Endothelial cell of umbilical vein (primary cell): ENCODE measurements at regions not wholly inside any gene's neighbourhood (a gene's known extent, or its start where the extent isn't known, plus 50 kb on each side); places are given as distances from the start of the nearest gene placed in this dataset.
"Not testable (repeated sequence)": the region's sequence is repeated elsewhere in the genome, so short reads cannot be mapped to it uniquely, and the experiment has no call there.

ENCODE experiments used
- BruUV-seq: library from RNA; stranded (reverse); fragments of 400-500 nt; replicated peaks from 2 replicates; lab custom pipeline; 2021; lab: Mats Ljungman, UMichigan
- CTCF ChIA-PET: fragments of 300-600, 350-600 bp; sonication (Branson Sonifier 250); formaldehyde crosslinking; loops from one replicate; lab custom pipeline; 2021; ENCODE audit warnings: antibody characterized with exemption, inconsistent platforms; lab: Charles Lee
- POLR2A ChIA-PET: fragments of 300-600, 350-600 bp; sonication (Branson Sonifier 250); formaldehyde crosslinking; loops from one replicate; lab custom pipeline; 2021; ENCODE audit warnings: antibody characterized with exemption, inconsistent platforms; lab: Charles Lee
- DNase-seq: peaks from one replicate; pipeline ENCODE4 v3.0.0-alpha.2; 2011; ENCODE audit warnings: low read depth, low spot score
- FAIRE-seq: peaks from 2 replicates; lab custom pipeline; 2011; peaks lifted over from hg19 to GRCh38; lab: Jason Lieb, UNC
- H2AFZ ChIP-seq: 2 replicates; pipeline ENCODE4 v1.6.0; 2012; ENCODE audit warnings: low read depth, low read length, control low read depth, inconsistent platforms
- H3K27ac ChIP-seq: 2 replicates; pipeline ENCODE4 v1.5.1; 2011; ENCODE audit warnings: low read depth, mild to moderate bottlenecking, control low read depth, low read length, moderate library complexity; ENCODE audit not compliant: insufficient read depth
- H3K27me3 ChIP-seq, 2 experiments: 2 replicates each; pipeline versions ENCODE4 v1.6.0 to v1.6.1; 2011; ENCODE audit warnings: low read length in 2 of 2, mixed read lengths in 1 of 2; ENCODE audit not compliant: control insufficient read depth in 2 of 2, insufficient read depth in 2 of 2
- H3K36me3 ChIP-seq, 2 experiments: 2 replicates in 1 of 2; 3 replicates in 1 of 2; pipeline ENCODE4 v1.5.1; 2011; ENCODE audit warnings: low read length in 2 of 2, mild to moderate bottlenecking in 1 of 2, moderate library complexity in 1 of 2; ENCODE audit not compliant: control insufficient read depth in 2 of 2, insufficient read depth in 2 of 2; ENCODE audit errors: extremely low read depth in 1 of 2
- H3K4me1 ChIP-seq: 3 replicates; pipeline ENCODE4 v1.5.1; 2011; ENCODE audit warnings: mild to moderate bottlenecking, low read length; ENCODE audit not compliant: control insufficient read depth, insufficient read depth; ENCODE audit errors: extremely low read depth
- H3K4me2 ChIP-seq: 2 replicates; pipeline ENCODE4 v1.6.1; 2011; ENCODE audit warnings: low read length, control low read depth, mixed read lengths; ENCODE audit not compliant: insufficient read depth
- H3K4me3 ChIP-seq, 3 experiments: fragments of 200-600 bp in 1 of 3; sonication (generic), shearing (Covaris generic) in 1 of 3; replicated peaks in 1 of 3; 2 replicates each; pipeline ENCODE4 v1.5.1; 2011 to 2016; ENCODE audit warnings: control low read depth in 3 of 3, low read length in 3 of 3, mild to moderate bottlenecking in 2 of 3, inconsistent platforms in 1 of 3, low read depth in 1 of 3, moderate library complexity in 1 of 3; ENCODE audit not compliant: insufficient read depth in 1 of 3
- H3K79me2 ChIP-seq: 2 replicates; pipeline ENCODE4 v1.6.0; 2012; ENCODE audit warnings: low read length, inconsistent platforms; ENCODE audit not compliant: control insufficient read depth, insufficient read depth
- H3K9ac ChIP-seq: replicated peaks from 2 replicates; pipeline ENCODE3; 2011; ENCODE audit warnings: low read length, control low read depth; ENCODE audit not compliant: insufficient read depth; ENCODE audit errors: extremely low read depth
- H3K9me1 ChIP-seq: replicated peaks from 3 replicates; pipeline ENCODE4 v1.6.0; 2011; ENCODE audit warnings: mild to moderate bottlenecking, low read length; ENCODE audit not compliant: control insufficient read depth, insufficient read depth; ENCODE audit errors: extremely low read depth
- H3K9me3 ChIP-seq: replicated peaks from 2 replicates; pipeline ENCODE4 v1.5.1; 2012; ENCODE audit warnings: low read length, inconsistent platforms; ENCODE audit not compliant: control insufficient read depth, insufficient read depth
- H4K20me1 ChIP-seq: replicated peaks from 2 replicates; pipeline ENCODE3; 2011; ENCODE audit warnings: mild to moderate bottlenecking, low read length; ENCODE audit not compliant: control insufficient read depth, insufficient read depth; ENCODE audit errors: extremely low read depth
- dilution Hi-C: fragments of 300-500 bp; cut with MboI; formaldehyde crosslinking; loops from one replicate; pipeline ENCODE4 v1.15.0; 2019; ENCODE audit warnings: low sequenced_read_pairs; ENCODE audit not compliant: extremely low pct_ligation_motif_present
- intact Hi-C: fragments of 100-400 bp; cut with micrococcal nuclease; formaldehyde crosslinking; loops from one replicate; pipeline ENCODE4 v1.10.0; 2022

DNA sequence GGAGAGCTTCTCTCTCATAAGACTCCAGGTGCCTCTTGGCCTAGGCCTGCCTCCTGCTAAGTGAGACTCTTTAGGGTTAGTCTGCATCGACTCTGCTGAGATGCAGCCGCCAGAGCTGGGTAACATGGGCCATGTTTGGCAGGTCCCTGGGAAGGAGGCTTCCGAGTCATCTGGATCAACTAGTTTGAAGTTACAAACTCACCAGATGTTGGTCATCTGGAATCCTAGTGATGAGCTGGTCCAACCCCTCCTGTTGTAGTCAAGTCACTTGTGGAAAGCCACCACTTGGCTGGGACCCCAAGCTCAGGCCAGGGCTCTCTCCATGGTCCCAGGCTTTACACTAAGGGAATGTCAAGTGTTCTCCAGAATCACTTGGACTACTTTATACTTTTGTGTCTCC, 143.4 kb downstream of the ADRA2C start:
- H3K27me3 ChIP-seq, dilution Hi-C loops, BruUV-seq, CTCF ChIA-PET, intact Hi-C loops, H4K20me1 ChIP-seq, H3K36me3 ChIP-seq, H2AFZ ChIP-seq, H3K9me1 ChIP-seq, H3K4me1 ChIP-seq, H3K4me3 ChIP-seq, DNase-seq, FAIRE-seq, H3K27ac ChIP-seq, H3K4me2 ChIP-seq, H3K79me2 ChIP-seq, H3K9me3 ChIP-seq, POLR2A ChIA-PET, H3K9ac ChIP-seq: not testable (repeated sequence)

DNA sequence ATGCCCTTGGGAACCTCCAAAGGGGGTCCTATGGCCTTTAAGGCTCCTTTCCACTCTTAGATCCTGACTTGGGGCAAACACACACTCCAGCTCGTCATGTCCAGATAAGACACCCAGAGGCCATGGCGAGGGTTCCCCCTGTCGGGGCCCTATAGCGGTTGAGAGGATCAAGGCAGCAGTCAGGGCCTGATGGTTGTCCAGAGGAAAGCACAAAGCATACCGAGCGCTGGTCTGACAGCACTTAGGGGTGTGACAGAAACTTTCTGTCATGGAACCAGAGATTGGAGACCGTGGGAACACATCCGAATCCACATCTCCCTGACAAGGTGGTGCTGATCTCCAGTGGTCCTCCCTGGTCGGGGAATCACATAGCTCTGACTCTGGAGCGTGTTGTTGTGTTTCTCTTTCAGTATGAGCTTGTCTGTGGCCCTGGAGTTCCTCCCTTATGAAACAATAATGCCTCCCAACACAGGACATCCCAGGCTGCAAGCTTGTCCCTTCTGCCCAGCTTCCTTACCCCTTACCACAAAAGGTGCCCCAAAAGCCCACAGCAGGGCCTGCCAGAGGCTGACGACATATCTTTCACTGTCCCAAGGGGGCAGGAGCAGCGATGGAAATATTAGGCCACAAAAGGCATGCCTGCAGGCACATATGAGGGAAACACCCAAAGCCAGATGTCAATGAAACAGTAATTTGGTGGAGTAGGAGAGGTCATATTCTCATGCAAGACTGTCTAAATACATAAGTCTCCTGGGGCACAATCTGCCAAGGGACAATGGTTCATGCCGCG, 144.2 kb downstream of the ADRA2C start:
- intact Hi-C loops, dilution Hi-C loops, H3K27ac ChIP-seq: not testable (repeated sequence)

More for the DNA sequence above, 144.2 kb downstream of the ADRA2C start:
- DNase-seq, H3K79me2 ChIP-seq, H3K4me2 ChIP-seq, H4K20me1 ChIP-seq, H3K27me3 ChIP-seq, H3K9ac ChIP-seq, H3K36me3 ChIP-seq, BruUV-seq, H3K9me1 ChIP-seq, H3K4me1 ChIP-seq, H3K4me3 ChIP-seq, FAIRE-seq, CTCF ChIA-PET, POLR2A ChIA-PET, H3K9me3 ChIP-seq, H2AFZ ChIP-seq: not testable (repeated sequence)
